AG10803 (cell line): ENCODE measurements at regions not wholly inside any gene's neighbourhood (a gene's known extent, or its start where the extent isn't known, plus 50 kb on each side); places are given as distances from the start of the nearest gene placed in this dataset.

Experiments used
- DNase-seq: peaks from one replicate; pipeline ENCODE4 v3.0.0; 2010; ENCODE audit warnings: low read depth
- H3K4me3 ChIP-seq: 2 replicates; pipeline ENCODE4 v1.5.1; 2011; ENCODE audit warnings: mild to moderate bottlenecking, low read length, control low read depth
- TF ChIP-seq, protein P1 (sequence below): conservative IDR thresholded peaks from 2 replicates; pipeline ENCODE4 v1.5.1; 2011; ENCODE audit warnings: mild to moderate bottlenecking, low read length, control low read depth, inconsistent platforms

DNA sequence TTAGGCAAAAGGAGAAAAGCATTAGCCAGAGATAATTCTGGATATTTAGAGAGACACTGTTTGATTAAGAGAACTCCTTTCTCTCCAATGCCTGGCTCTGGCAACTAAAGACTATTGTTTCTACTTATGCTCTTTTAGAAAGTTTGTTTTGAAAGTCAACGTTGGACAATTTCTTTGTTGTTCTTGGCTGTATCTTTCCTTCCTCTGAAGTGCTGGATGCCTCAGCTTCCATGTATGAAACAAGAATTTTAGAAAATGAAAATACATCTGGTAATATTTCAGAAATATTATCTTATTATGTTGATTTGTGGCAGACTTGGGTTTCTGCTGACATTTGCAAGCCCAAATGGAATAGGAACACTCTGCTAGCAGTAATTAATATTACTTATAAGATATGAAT, 382.6 kb downstream of the SNAPC1 start:
- no peak for DNase-seq
- TF ChIP-seq, protein P1, sequence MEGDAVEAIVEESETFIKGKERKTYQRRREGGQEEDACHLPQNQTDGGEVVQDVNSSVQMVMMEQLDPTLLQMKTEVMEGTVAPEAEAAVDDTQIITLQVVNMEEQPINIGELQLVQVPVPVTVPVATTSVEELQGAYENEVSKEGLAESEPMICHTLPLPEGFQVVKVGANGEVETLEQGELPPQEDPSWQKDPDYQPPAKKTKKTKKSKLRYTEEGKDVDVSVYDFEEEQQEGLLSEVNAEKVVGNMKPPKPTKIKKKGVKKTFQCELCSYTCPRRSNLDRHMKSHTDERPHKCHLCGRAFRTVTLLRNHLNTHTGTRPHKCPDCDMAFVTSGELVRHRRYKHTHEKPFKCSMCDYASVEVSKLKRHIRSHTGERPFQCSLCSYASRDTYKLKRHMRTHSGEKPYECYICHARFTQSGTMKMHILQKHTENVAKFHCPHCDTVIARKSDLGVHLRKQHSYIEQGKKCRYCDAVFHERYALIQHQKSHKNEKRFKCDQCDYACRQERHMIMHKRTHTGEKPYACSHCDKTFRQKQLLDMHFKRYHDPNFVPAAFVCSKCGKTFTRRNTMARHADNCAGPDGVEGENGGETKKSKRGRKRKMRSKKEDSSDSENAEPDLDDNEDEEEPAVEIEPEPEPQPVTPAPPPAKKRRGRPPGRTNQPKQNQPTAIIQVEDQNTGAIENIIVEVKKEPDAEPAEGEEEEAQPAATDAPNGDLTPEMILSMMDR, result no peak
- H3K4me3 ChIP-seq, result no peak overlapping the region

DNA sequence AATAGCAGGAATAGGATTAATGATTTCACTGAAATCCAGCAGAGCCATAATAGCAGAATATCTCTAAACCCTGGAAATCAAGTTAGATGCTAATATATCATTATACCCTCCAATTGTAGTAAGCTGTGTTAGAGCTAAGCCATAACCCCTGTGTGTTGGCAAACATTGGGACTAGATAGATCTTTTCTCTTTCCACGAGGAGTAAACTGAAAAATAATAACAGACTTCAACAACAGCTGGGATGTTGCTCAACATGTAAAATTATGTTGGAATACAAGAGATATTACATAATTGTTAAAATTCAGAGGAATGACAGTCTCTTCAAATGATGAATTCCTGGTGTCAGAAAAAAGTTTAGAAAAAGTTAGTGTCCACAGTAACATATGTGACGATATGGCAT, 383.8 kb downstream of the SNAPC1 start:
- DNase-seq, result no peak
- TF ChIP-seq, protein P1, result no peak
- H3K4me3 ChIP-seq, result no peak overlapping the region

DNA sequence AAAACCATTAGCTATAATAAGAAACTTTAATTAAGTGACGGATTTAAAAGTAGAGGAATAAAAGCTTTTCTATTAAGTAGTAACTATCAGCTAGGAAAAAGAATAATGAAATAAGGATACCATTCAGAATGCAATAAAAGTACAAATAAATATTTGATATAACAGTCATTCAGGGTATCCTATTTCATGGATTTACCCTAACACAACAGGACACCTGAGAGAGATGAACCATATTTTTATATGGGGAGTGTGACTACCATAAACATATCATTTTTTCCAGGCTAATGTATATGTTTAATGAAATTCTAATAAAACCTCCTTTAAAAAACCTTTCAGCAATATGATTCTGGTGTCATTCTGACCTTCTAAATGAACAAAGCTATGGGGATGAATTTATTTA, 393.8 kb downstream of the SNAPC1 start:
- DNase-seq, result no peak
- TF ChIP-seq, protein P1, result no peak
- H3K4me3 ChIP-seq, result no peak overlapping the region

DNA sequence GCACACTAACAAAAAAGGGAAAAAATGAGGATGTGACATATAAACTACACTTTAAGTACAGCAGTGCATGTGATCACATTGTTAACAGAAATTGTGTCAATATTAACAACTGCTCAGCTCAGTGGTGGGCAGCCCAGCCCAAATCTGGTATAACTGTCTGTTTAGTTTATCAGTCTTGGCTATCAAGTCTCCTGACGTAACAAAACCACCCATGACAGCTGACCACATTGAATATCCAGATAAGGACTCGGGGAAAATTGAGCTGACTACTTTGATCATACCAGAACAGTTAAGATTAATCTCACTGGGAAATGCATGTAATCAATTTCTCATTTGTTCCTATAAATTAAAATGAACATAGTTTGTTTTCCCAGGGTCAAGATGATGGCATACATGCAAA, 396.6 kb downstream of the SNAPC1 start:
- DNase-seq, result no peak
- no peak overlapping the region for H3K4me3 ChIP-seq
- TF ChIP-seq, protein P1, result no peak

DNA sequence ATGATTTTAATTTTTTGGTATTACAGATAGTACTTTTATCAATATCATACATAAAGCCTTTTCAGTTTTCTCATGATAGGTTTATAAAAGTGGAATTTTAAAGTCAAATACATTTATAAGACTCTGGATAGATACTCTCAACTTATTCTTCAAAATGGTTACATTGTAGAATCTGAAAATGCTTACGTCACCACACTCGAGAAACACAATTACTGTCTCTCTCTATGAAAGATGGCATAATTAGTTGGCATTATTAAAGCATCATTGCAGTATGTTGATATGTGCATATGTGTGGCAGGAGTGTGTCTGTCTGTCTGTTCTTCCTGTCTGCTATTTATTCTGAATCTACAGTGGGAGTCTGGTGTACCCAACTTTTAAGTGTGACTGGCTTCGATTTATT, 397.1 kb downstream of the SNAPC1 start:
- no peak for DNase-seq
- no peak overlapping the region for H3K4me3 ChIP-seq
- TF ChIP-seq, protein P1, result no peak

DNA sequence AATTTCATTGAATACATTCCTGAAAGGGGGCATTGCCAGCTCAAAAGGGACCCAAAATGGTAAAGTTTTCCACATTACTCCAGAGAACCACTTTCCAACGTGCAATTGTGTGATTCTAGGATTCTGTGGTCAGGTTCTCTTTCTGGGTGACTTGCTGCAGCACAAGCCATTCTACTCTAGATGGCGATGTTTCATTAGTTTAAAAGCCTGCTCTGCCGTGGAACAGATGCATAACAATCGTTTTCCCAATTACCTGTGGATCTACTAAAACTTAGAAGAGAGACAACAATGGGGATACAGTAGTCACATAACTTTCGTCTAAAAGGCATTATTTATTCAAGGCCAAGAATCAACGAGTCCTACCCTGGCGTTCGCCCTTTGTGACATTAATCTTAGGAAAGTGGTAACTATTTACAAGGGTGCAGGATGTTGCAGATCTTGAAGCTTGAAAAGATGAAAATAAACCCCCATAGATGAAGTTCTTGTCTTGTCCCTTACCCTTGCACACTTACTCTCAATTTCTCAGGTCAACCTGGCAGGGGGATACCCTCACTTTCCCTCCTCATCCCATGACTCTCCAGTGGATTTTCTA, 400.9 kb downstream of the SNAPC1 start:
- H3K4me3 ChIP-seq, result no peak overlapping the region
- peak; percentile 43 for DNase-seq
- TF ChIP-seq, protein P1, result peak; percentile 92

DNA sequence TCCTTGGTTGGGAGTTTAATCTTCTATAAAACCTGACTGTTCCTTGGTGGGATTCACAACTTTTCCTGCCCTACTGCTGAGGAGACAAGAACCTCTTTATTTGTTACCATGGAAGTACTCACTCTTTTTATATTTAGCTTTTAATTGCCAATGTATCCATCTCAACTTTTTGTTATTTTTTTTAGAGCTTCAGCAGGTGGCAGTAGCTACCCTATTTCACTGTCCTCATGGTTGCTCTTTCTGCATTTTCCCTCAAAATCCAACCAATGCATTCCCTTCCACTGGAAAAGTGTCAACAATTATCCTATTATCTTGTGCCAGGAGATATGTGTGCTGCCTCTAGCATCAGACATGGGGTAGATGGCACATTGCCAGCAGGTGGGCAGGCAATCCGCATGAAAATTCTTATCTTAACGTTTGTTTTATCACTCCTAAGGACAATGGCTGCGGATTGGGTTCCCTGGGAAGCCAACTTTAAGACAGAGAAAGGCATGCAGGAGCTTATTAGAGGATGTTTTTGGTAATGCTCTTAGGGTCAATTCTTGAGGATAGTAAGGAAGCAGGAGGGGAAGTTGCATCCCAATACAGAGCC, 406.4 kb downstream of the SNAPC1 start:
- TF ChIP-seq, protein P1, result no peak; the same call in 1 of the 2 replicates
- DNase-seq, result no peak
- H3K4me3 ChIP-seq, result no peak overlapping the region
